B cell (primary cell): ENCODE measurements at regions not wholly inside any gene's neighbourhood (a gene's known extent, or its start where the extent isn't known, plus 50 kb on each side); places are given as distances from the start of the nearest gene placed in this dataset.

Experiments used
- ATAC-seq: fragments of 200-7000 bp; cut with Tn5 transposase; one replicate; pipeline ENCODE4 v1.10.0; 2021; ENCODE audit warnings: low read depth, mild to moderate bottlenecking, moderate number of reproducible peaks, moderate library complexity
- CTCF ChIA-PET: fragments of 350-600 bp; sonication (Branson Sonifier 250); formaldehyde crosslinking; loops from one replicate; lab custom pipeline; 2021; ENCODE audit warnings: antibody characterized with exemption, inconsistent platforms; lab: Charles Lee
- POLR2A ChIA-PET: fragments of 350-600 bp; sonication (Branson Sonifier 250); formaldehyde crosslinking; loops from one replicate; lab custom pipeline; 2021; ENCODE audit warnings: antibody characterized with exemption; lab: Charles Lee
- DNase-seq: peaks from one replicate; pipeline ENCODE4 v3.0.0; 2013
- H2AFZ ChIP-seq: 2 replicates; pipeline ENCODE4 v1.6.1; 2012; ENCODE audit warnings: mild to moderate bottlenecking, low read depth, low read length; ENCODE audit not compliant: insufficient read depth, poor library complexity, severe bottlenecking
- H3K27ac ChIP-seq, 2 donors: 1 replicate in 1 of 2; 2 replicates in 1 of 2; pipeline ENCODE4 v1.5.1; 2012 to 2013; ENCODE audit warnings: low read length in 2 of 2, mild to moderate bottlenecking in 2 of 2, moderate library complexity in 1 of 2
- H3K27me3 ChIP-seq, 4 experiments: fragments of 200-600 bp in 1 of 4; sonication (generic) in 1 of 4; replicated peaks in 1 of 4; 1 replicate in 2 of 4; 2 replicates in 2 of 4; pipeline versions ENCODE4 v1.6.1 to v1.7.0; 2013 to 2016; ENCODE audit warnings: low read length in 3 of 4, mild to moderate bottlenecking in 2 of 4, mixed read lengths in 1 of 4, moderate library complexity in 1 of 4; ENCODE audit not compliant: insufficient read depth in 4 of 4, control insufficient read depth in 3 of 4; ENCODE audit errors: control extremely low read depth in 1 of 4
- H3K36me3 ChIP-seq, 2 experiments: replicated peaks in 1 of 2; 1 replicate in 1 of 2; 2 replicates in 1 of 2; pipeline versions ENCODE4 v1.6.1 to v1.7.1; 2013; ENCODE audit warnings: low read length in 1 of 2; ENCODE audit not compliant: insufficient read depth in 2 of 2, control insufficient read depth in 1 of 2; ENCODE audit errors: control extremely low read depth in 1 of 2, extremely low read depth in 1 of 2
- H3K4me1 ChIP-seq, 2 donors: fragments of 200-600 bp in 1 of 2; sonication (generic) in 1 of 2; 1 replicate in 1 of 2; 2 replicates in 1 of 2; pipeline versions ENCODE4 v1.5.1 to v1.6.1; 2013 to 2017; ENCODE audit warnings: low read length in 2 of 2; ENCODE audit not compliant: control insufficient read depth in 2 of 2, insufficient read depth in 2 of 2
- H3K4me2 ChIP-seq: replicated peaks from 2 replicates; pipeline ENCODE3; 2012; ENCODE audit warnings: mild to moderate bottlenecking, low read depth, low read length; ENCODE audit not compliant: poor library complexity, severe bottlenecking
- H3K4me3 ChIP-seq, 5 experiments: fragments of 200-600 bp in 1 of 5; sonication (generic) in 1 of 5; 1 replicate in 3 of 5; 2 replicates in 2 of 5; pipeline versions ENCODE4 v1.5.1 to v1.7.0; 2011 to 2016; ENCODE audit warnings: low read length in 4 of 5, mild to moderate bottlenecking in 4 of 5, low read depth in 2 of 5, control low read depth in 1 of 5, moderate library complexity in 1 of 5; ENCODE audit not compliant: insufficient read depth in 1 of 5; ENCODE audit errors: control extremely low read depth in 1 of 5, extremely low read depth in 1 of 5
- H3K79me2 ChIP-seq: fragments of 200-600 bp; sonication (generic); one replicate; pipeline ENCODE4 v1.6.0; 2016; ENCODE audit warnings: low read length; ENCODE audit not compliant: control insufficient read depth, insufficient read depth
- H3K9ac ChIP-seq: fragments of 200-600 bp; sonication (generic); 2 replicates; pipeline ENCODE4 v1.6.1; 2017; ENCODE audit warnings: mild to moderate bottlenecking, low read length, moderate library complexity
- H3K9me3 ChIP-seq, 3 donors: one replicate each; pipeline versions ENCODE4 v1.6.1 to v1.7.1; 2013; ENCODE audit warnings: low read length in 2 of 3; ENCODE audit not compliant: control insufficient read depth in 2 of 3, insufficient read depth in 1 of 3; ENCODE audit errors: control extremely low read depth in 1 of 3
- H4K20me1 ChIP-seq: 2 replicates; pipeline ENCODE4 v1.6.0; 2012; ENCODE audit warnings: mild to moderate bottlenecking, low read length; ENCODE audit not compliant: insufficient read depth, control insufficient read depth, poor library complexity, severe bottlenecking
- H3K27ac Mint-ChIP-seq: one replicate; pipeline ENCODE4 v1.8.0; 2021; ENCODE audit warnings: mixed read lengths
- H3K27me3 Mint-ChIP-seq: one replicate; pipeline ENCODE4 v1.8.0; 2021; ENCODE audit warnings: mixed read lengths
- H3K4me1 Mint-ChIP-seq: one replicate; pipeline ENCODE4 v1.8.0; 2021; ENCODE audit warnings: mixed read lengths
- H3K4me3 Mint-ChIP-seq: one replicate; pipeline ENCODE4 v1.8.0; 2021; ENCODE audit warnings: mixed read lengths
- H3K9me3 Mint-ChIP-seq: one replicate; pipeline ENCODE4 v1.8.0; 2022; ENCODE audit warnings: mixed read lengths; ENCODE audit not compliant: insufficient read depth
- CTCF ChIP-seq: fragments of 200-600 bp; IDR thresholded peaks from one replicate; pipeline ENCODE4 v1.8.0; 2022; ENCODE audit warnings: antibody characterized with exemption, mild to moderate bottlenecking
- EZH2 ChIP-seq: IDR thresholded peaks from 2 replicates; pipeline ENCODE4 v1.6.1; 2012; ENCODE audit warnings: borderline replicate concordance, low read depth, mild to moderate bottlenecking, moderate library complexity, low read length; ENCODE audit not compliant: insufficient read depth, poor library complexity, severe bottlenecking
- WGBS: methylation state at CpG from one replicate; pipeline ENCODE4 v1.1.5; 2013; ENCODE audit warnings: missing lambda C conversion rate; ENCODE audit not compliant: insufficient coverage; 5-methylcytosine and 5-hydroxymethylcytosine counted together
- intact Hi-C: fragments of 100-400 bp; cut with micrococcal nuclease; formaldehyde crosslinking; loops from one replicate; pipeline ENCODE4 v1.10.0; 2022

GRCh38 chr7:142359694-142360279, 101.9 kb upstream of the PRSS58 start:
- H3K4me3 ChIP-seq = no peak overlapping the region
- Mint-ChIP-seq H3K4me1 (no peaks in the 10 kb centered on the region), H3K9me3 (peaks cover 3% of the 10 kb centered on the region), H3K4me3 (no peak overlapping the region), H3K27ac (no peak overlapping the region), H3K27me3 (peaks cover 15% of the 10 kb centered on the region)
- CTCF ChIA-PET = interaction anchor here (1.4 kb wide), 1 partner anchor 8 kb away, joined by 3 read pairs; no protein-coding TSS in a partner anchor
- H3K4me1 ChIP-seq = no peaks in the 10 kb centered on the region
- H3K27ac ChIP-seq = no peak overlapping the region
- H3K9ac ChIP-seq = no peak overlapping the region
- H3K36me3 ChIP-seq = no peaks in the 10 kb centered on the region
- H2AFZ ChIP-seq = no peak overlapping the region
- no peak overlapping the region for H3K4me2 ChIP-seq
- no peak for TF ChIP-seq CTCF
- no peak for TF ChIP-seq EZH2
- POLR2A ChIA-PET = no interaction called here
- ATAC-seq = no peak
- 97% methylated on average over 6 of the region's 8 CpGs for WGBS
- H3K27me3 ChIP-seq = peaks cover 0 to 3% (median 0%) of the 10 kb centered on the region in 4 experiments
- no peaks in the 10 kb centered on the region for H3K79me2 ChIP-seq
- H3K9me3 ChIP-seq = no peaks in the 10 kb centered on the region
- DNase-seq = no peak
- H4K20me1 ChIP-seq = no peaks in the 10 kb centered on the region
- intact Hi-C loops = no loop called here

DNA sequence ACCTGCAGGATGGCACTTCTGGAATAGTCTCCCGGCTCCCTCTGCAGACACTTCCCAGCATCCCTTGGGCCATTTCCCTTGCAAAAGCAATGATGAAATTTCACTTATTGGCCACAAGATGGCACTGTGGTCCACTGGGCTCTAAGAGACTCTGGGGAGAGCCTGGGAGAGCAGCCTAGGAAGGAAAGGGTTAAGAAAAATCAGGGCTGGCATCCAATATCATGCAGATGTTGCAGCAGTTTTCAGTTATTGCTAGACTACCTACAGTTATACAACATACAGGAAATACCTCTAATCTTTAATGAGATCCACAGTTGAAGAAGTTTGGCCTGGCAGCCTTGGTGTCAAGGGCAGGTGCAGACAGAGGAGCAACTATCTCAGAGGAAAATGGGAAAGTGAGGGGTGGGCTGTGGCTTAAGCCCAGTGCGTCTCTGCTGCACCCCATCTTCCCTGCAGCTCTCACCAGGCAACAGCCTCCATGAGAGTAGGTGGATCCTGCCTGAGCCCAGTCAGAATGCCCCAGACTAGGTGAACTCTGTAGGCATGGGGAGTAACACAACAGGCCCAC, 100.2 kb upstream of the PRSS58 start:
- CTCF ChIA-PET = interaction anchor here (1.1 kb wide), 1 partner anchor 21 kb away, joined by 3 read pairs; no protein-coding TSS in a partner anchor
- POLR2A ChIA-PET = no interaction called here
- H3K79me2 ChIP-seq = no peaks in the 10 kb centered on the region

More for the DNA sequence above, 100.2 kb upstream of the PRSS58 start:
- Histone ChIP-seq H3K4me1 (no peaks in the 10 kb centered on the region), H3K4me2 (no peak overlapping the region), H3K9me3 (no peaks in the 10 kb centered on the region), H3K4me3 (no peak overlapping the region), H2AFZ (no peak overlapping the region), H3K36me3 (no peaks in the 10 kb centered on the region), H3K27me3 (peaks cover 0 to 3% (median 0%) of the 10 kb centered on the region in 4 experiments), H3K9ac (no peak overlapping the region), H3K27ac (no peak overlapping the region), H4K20me1 (no peaks in the 10 kb centered on the region)
- TF ChIP-seq EZH2 = no peak
- peak; percentile 62 for TF ChIP-seq CTCF
- Mint-ChIP-seq H3K4me3 (no peak overlapping the region), H3K27me3 (peaks cover 13% of the 10 kb centered on the region), H3K4me1 (no peaks in the 10 kb centered on the region), H3K27ac (no peak overlapping the region), H3K9me3 (peaks cover 3% of the 10 kb centered on the region)
- intact Hi-C loops = no loop called here
- DNase-seq = peak; percentile 29
- peak; percentile 28 for ATAC-seq
- WGBS = 8% methylated on average over 2 of the region's 2 CpGs
